ENCODE measurements at regions not wholly inside any gene's neighbourhood (a gene's known extent, or its start where the extent isn't known, plus 50 kb on each side); places are given as distances from the start of the nearest gene placed in this dataset.

- H3K4me1 ChIP-seq: no peaks in the 10 kb centered on the region
Measured at GRCh38 chr6:169895000-169895759, 143.8 kb downstream of the ERMARD start.

GRCh38 chr6:169894377-169894960 is 143.0 kb downstream of the ERMARD start:
- DNase-seq: no peak

More at GRCh38 chr6:169895000-169895759, 143.8 kb downstream of the ERMARD start:
- H3K27me3 ChIP-seq: no peaks in the 10 kb centered on the region
- intact Hi-C loops (cut with DNase I): no loop called here
- no peak for DNase-seq
- no peak for TF ChIP-seq CTCF (IDR thresholded peaks at IDR 0.05)
- no peak overlapping the region for H3K9ac ChIP-seq (ENCODE audit: low read depth in 2 of 2, low read length in 2 of 2)
- no peak overlapping the region for H3K27ac ChIP-seq
- no peaks in the 10 kb centered on the region for H3K36me3 ChIP-seq
- H3K9me3 ChIP-seq: no peaks in the 10 kb centered on the region
- no peak overlapping the region for H3K4me3 ChIP-seq

GRCh38 chr6:169893624-169894023 is 142.2 kb downstream of the ERMARD start:
- no peak for DNase-seq
- H3K36me3 ChIP-seq: no peaks in the 10 kb centered on the region

More at GRCh38 chr6:169894377-169894960, 143.0 kb downstream of the ERMARD start:
- Histone ChIP-seq H3K27ac (no peak overlapping the region), H3K36me3 (no peaks in the 10 kb centered on the region), H3K9ac (ENCODE audit: low read depth in 2 of 2, low read length in 2 of 2) (no peak overlapping the region), H3K4me3 (no peak overlapping the region), H3K4me1 (no peaks in the 10 kb centered on the region), H3K27me3 (no peaks in the 10 kb centered on the region), H3K9me3 (no peaks in the 10 kb centered on the region)
- TF ChIP-seq CTCF (IDR thresholded peaks at IDR 0.05): no peak
- intact Hi-C loops (cut with DNase I): no loop called here

GRCh38 chr6:169891846-169892245 is 140.4 kb downstream of the ERMARD start:
- no peak for TF ChIP-seq CTCF (IDR thresholded peaks at IDR 0.05)
- no peak overlapping the region for H3K4me3 ChIP-seq
- no peaks in the 10 kb centered on the region for H3K9me3 ChIP-seq
- no peak for DNase-seq
- no peaks in the 10 kb centered on the region for H3K36me3 ChIP-seq
- H3K9ac ChIP-seq (ENCODE audit: low read depth in 2 of 2, low read length in 2 of 2): no peak overlapping the region
- intact Hi-C loops (cut with DNase I): no loop called here
- H3K27ac ChIP-seq: no peak overlapping the region
- no peaks in the 10 kb centered on the region for H3K27me3 ChIP-seq
- no peaks in the 10 kb centered on the region for H3K4me1 ChIP-seq

More at GRCh38 chr6:169893624-169894023, 142.2 kb downstream of the ERMARD start:
- no peak overlapping the region for H3K9ac ChIP-seq (ENCODE audit: low read depth in 2 of 2, low read length in 2 of 2)
- no peak for TF ChIP-seq CTCF (IDR thresholded peaks at IDR 0.05)
- H3K4me1 ChIP-seq: no peaks in the 10 kb centered on the region
- no peak overlapping the region for H3K4me3 ChIP-seq
- H3K27me3 ChIP-seq: no peaks in the 10 kb centered on the region
- H3K27ac ChIP-seq: no peak overlapping the region
- intact Hi-C loops (cut with DNase I): no loop called here
- no peaks in the 10 kb centered on the region for H3K9me3 ChIP-seq

- Histone ChIP-seq H3K27me3 (no peaks in the 10 kb centered on the region), H3K27ac (no peak overlapping the region), H3K36me3 (no peaks in the 10 kb centered on the region), H3K4me1 (no peaks in the 10 kb centered on the region), H3K9me3 (no peaks in the 10 kb centered on the region), H3K4me3 (no peak overlapping the region), H3K9ac (ENCODE audit: low read depth in 2 of 2, low read length in 2 of 2) (no peak overlapping the region)
- DNase-seq: no peak
- TF ChIP-seq CTCF (IDR thresholded peaks at IDR 0.05): no peak
- intact Hi-C loops (cut with DNase I): no loop called here
Measured at GRCh38 chr6:169891421-169891820, 140.0 kb downstream of the ERMARD start.

All from colonic mucosa (tissue), 4 donors.